ENCODE measurements at regions not wholly inside any gene's neighbourhood (a gene's known extent, or its start where the extent isn't known, plus 50 kb on each side); places are given as distances from the start of the nearest gene placed in this dataset.

DNA sequence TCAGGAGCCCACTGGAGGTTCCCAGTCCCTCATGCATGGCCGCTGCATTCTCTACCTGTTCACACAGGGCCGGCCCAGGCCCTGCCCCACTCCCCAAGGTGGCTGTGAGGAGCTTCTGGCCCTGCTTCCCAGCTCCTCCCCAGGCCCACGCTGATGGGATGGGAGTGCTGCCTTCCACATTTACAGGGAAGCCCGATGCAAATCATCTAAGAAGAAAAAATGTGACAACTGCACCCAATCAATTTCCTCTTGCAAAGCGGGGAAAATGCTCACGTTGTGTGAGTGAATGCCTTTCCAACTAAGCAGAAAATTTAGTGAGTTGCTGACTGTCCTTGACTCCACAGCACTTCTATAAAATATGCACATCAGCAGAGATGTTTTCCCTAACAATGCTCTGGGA, 485.8 kb upstream of the MGMT start:
- no peaks in the 10 kb centered on the region for H3K27me3 Mint-ChIP-seq (ENCODE audit: low read depth)
- ChIA-PET POLR2A (no interaction called here), CTCF (no interaction called here)
- no peaks in the 10 kb centered on the region for H3K36me3 Mint-ChIP-seq (ENCODE audit: low read depth)
- DNase-seq = no peak
- no peaks in the 10 kb centered on the region for H3K4me1 Mint-ChIP-seq (ENCODE audit: low read depth)
- no peak for ATAC-seq
- no peaks in the 10 kb centered on the region for H3K9me3 Mint-ChIP-seq (ENCODE audit: insufficient read depth)
- no peak overlapping the region for H3K27ac Mint-ChIP-seq
- no peak overlapping the region for H3K4me3 Mint-ChIP-seq

DNA sequence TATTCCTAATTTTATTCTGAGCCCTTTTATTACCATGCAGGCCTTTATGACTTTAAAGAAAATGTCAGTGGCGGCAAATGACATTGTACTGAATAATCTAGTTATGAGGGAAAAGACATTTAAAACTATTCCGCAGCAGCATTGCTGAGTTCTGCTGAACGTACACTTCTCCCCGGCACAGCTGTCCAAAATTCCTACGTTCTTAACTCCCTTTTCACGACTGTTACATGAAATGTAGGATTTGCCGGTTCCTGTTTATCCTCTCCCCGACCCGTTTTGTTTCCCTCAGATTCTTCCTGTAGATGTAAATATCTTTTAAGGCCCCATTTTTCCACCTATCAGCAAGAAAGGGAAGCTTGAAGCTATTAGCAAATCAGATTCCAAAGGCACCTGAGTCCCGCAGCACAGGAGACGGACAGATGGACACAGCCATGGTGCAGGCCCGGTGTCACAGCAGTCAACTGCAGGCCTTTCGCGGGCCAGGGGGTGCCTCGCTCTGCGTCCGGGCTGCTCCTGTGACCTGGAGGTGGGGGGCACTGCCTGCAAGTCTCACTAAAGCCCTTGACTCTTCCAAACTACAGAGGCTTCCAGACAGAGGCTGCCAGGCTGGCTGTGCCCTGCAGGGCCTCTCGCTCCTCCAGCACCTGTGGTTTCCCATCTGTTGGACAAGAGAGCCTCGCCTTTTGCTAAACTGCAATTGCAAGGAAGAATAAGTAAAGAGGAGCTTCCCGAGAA, 485.0 kb upstream of the MGMT start:
- no peak overlapping the region for H3K27ac Mint-ChIP-seq
- ChIA-PET CTCF (no interaction called here), POLR2A (no interaction called here)
- no peaks in the 10 kb centered on the region for H3K36me3 Mint-ChIP-seq (ENCODE audit: low read depth)
- no peak overlapping the region for H3K4me3 Mint-ChIP-seq
- H3K9me3 Mint-ChIP-seq (ENCODE audit: insufficient read depth) = no peaks in the 10 kb centered on the region
- no peak for DNase-seq
- no peaks in the 10 kb centered on the region for H3K27me3 Mint-ChIP-seq (ENCODE audit: low read depth)
- ATAC-seq = no peak
- H3K4me1 Mint-ChIP-seq (ENCODE audit: low read depth) = no peaks in the 10 kb centered on the region

DNA sequence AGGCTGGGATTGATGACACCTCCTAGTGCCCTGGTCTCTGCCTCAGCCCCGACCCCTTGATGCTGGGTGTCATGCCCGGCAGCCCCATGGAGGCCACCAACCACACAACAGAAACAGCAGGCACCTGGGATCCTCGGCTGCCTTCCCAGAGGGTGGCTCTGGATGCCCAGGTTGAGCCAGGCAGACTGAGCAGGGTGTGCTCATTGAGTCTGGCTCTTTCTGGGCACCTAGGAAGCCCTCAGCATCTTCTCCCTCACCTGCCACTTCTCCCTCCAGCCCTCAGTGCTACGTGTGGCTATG, 484.5 kb upstream of the MGMT start:
- Mint-ChIP-seq H3K36me3 (ENCODE audit: low read depth) (no peaks in the 10 kb centered on the region), H3K4me3 (no peak overlapping the region), H3K4me1 (ENCODE audit: low read depth) (no peaks in the 10 kb centered on the region), H3K27me3 (ENCODE audit: low read depth) (no peaks in the 10 kb centered on the region), H3K27ac (no peak overlapping the region), H3K9me3 (ENCODE audit: insufficient read depth) (no peaks in the 10 kb centered on the region)
- DNase-seq (no peak), ATAC-seq (no peak)
- ChIA-PET POLR2A (no interaction called here), CTCF (no interaction called here)

DNA sequence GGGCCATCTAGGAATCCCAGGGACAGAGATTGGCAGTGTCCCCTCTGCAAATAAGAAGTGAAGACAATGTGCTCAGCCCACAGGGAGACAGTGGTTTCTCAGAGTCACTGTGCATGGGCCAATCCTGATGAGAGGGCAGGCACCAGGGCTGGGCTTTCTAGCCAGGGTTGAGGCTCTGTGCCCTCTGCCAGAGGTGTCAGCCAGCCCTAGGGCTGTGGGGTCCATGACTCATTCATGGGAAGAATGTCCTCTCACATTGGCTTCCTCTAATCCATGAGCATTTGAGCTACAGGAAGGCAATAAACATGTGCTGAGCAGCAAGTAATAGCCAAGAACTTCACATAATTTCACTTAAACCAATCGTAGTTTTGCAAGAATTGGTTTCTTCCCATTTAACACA, 482.0 kb upstream of the MGMT start:
- ATAC-seq (no peak), DNase-seq (no peak)
- H3K36me3 Mint-ChIP-seq (ENCODE audit: low read depth) = no peaks in the 10 kb centered on the region
- H3K9me3 Mint-ChIP-seq (ENCODE audit: insufficient read depth) = no peaks in the 10 kb centered on the region
- H3K4me3 Mint-ChIP-seq = no peak overlapping the region
- no peaks in the 10 kb centered on the region for H3K27me3 Mint-ChIP-seq (ENCODE audit: low read depth)
- ChIA-PET CTCF (no interaction called here), POLR2A (no interaction called here)
- H3K4me1 Mint-ChIP-seq (ENCODE audit: low read depth) = no peaks in the 10 kb centered on the region
- no peak overlapping the region for H3K27ac Mint-ChIP-seq

DNA sequence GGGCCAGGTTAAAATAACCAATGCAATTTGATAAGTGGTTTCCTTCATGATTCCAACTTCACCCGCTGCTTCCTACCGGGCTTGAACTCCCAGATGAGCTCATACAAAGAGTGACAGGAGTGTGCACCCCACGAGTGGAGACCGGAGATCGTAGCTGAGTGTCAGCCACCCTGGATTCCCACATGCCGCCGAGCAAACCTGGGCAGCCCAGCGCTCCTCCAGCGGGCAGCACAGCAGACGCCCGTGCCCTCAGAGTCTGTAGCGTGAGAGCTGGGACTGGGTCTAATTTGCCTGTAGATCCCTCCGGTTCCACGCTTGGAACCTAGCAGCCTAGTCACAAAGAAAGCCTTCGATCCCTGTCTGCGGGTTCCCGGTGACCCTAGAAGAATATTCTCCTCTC, 476.1 kb upstream of the MGMT start:
- H3K27ac Mint-ChIP-seq = no peak overlapping the region
- no peaks in the 10 kb centered on the region for H3K36me3 Mint-ChIP-seq (ENCODE audit: low read depth)
- no peak for DNase-seq
- no peaks in the 10 kb centered on the region for H3K4me1 Mint-ChIP-seq (ENCODE audit: low read depth)
- H3K4me3 Mint-ChIP-seq = no peak overlapping the region
- no peak for ATAC-seq
- no peaks in the 10 kb centered on the region for H3K27me3 Mint-ChIP-seq (ENCODE audit: low read depth)
- H3K9me3 Mint-ChIP-seq (ENCODE audit: insufficient read depth) = no peaks in the 10 kb centered on the region
- CTCF ChIA-PET = no interaction called here
- POLR2A ChIA-PET = no interaction called here

DNA sequence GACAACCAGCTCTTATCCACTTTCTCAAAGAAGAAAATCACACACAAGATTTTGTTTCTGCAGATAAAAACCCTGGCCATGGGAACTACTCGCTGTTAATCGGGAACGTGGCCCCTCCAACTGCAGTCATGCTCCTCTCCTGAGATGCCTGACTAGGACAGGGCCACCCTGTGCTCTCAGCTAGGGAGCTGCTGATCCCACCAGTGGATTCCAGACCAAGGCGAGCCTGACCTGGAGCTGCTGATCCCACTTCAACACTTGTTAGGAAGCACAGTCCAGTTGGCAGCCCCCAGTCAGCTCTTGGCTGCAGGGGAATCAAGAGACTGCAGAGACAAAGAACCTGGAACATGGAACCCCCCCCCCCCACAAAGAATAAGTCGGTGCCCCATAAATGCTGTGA, 474.3 kb upstream of the MGMT start:
- DNase-seq = no peak
- H3K9me3 Mint-ChIP-seq (ENCODE audit: insufficient read depth) = no peaks in the 10 kb centered on the region
- CTCF ChIA-PET = no interaction called here
- no peaks in the 10 kb centered on the region for H3K4me1 Mint-ChIP-seq (ENCODE audit: low read depth)
- no peak overlapping the region for H3K27ac Mint-ChIP-seq
- POLR2A ChIA-PET = no interaction called here
- no peaks in the 10 kb centered on the region for H3K27me3 Mint-ChIP-seq (ENCODE audit: low read depth)
- H3K36me3 Mint-ChIP-seq (ENCODE audit: low read depth) = no peaks in the 10 kb centered on the region
- ATAC-seq = no peak
- H3K4me3 Mint-ChIP-seq = no peak overlapping the region

DNA sequence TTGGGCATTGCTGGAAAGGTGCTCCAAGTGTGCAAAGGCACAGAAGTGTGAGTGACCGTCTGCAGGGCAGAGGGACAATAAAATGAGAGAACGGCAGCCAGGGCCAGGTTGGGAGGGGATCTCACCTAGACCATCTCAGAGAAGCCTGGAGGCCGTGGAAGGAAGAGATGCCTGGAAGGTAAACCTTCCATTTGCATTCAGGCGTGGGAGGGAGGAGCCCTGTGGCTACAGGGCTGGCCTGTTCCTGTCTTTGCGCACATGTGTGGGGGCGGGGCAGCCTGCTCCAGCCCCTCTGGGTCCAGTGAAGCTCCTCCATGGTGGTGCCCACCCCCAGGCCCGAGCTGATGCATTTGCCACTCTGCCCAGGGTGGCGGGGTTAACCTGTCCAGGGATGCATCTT, 473.6 kb upstream of the MGMT start:
- CTCF ChIA-PET = no interaction called here
- DNase-seq (no peak), ATAC-seq (no peak)
- H3K36me3 Mint-ChIP-seq (ENCODE audit: low read depth) = no peaks in the 10 kb centered on the region
- no peaks in the 10 kb centered on the region for H3K9me3 Mint-ChIP-seq (ENCODE audit: insufficient read depth)
- H3K4me3 Mint-ChIP-seq = no peak overlapping the region
- no peaks in the 10 kb centered on the region for H3K4me1 Mint-ChIP-seq (ENCODE audit: low read depth)
- no peak overlapping the region for H3K27ac Mint-ChIP-seq
- POLR2A ChIA-PET = no interaction called here
- no peaks in the 10 kb centered on the region for H3K27me3 Mint-ChIP-seq (ENCODE audit: low read depth)

DNA sequence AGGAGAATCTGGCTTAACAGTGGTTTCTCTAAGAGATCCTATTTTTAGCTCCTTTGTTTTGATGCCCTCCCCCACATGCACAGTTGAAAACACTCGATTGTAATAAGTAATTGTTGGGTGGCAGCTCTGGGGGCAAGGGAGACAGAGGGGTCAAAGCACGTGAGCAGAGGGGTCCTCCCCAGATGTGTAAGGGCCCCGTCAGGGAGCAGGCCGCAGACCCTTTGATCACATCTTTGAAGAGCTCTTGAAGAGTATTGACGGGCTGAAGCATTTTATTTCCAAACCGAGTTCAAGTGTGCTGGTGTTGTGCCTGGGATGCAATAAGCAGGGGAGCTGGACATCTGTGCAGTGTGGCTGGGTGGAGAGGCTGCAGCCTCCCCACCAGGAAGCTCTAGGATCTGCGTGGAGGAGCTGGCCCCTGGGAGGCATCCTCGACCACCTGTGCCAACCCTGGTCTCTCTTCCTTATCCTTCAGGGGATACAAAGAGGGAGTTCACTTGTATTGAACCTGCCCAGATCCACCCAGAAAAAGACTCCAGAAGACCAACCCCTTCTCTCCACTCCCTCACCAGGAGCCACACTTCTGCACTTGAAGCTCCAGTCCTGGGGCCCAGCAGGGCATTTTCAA, 473.0 kb upstream of the MGMT start:
- DNase-seq (no peak), ATAC-seq (no peak)
- ChIA-PET CTCF (no interaction called here), POLR2A (no interaction called here)
- Mint-ChIP-seq H3K9me3 (ENCODE audit: insufficient read depth) (no peaks in the 10 kb centered on the region), H3K4me1 (ENCODE audit: low read depth) (no peaks in the 10 kb centered on the region), H3K27me3 (ENCODE audit: low read depth) (no peaks in the 10 kb centered on the region), H3K36me3 (ENCODE audit: low read depth) (no peaks in the 10 kb centered on the region), H3K4me3 (no peak overlapping the region), H3K27ac (no peak overlapping the region)

DNA sequence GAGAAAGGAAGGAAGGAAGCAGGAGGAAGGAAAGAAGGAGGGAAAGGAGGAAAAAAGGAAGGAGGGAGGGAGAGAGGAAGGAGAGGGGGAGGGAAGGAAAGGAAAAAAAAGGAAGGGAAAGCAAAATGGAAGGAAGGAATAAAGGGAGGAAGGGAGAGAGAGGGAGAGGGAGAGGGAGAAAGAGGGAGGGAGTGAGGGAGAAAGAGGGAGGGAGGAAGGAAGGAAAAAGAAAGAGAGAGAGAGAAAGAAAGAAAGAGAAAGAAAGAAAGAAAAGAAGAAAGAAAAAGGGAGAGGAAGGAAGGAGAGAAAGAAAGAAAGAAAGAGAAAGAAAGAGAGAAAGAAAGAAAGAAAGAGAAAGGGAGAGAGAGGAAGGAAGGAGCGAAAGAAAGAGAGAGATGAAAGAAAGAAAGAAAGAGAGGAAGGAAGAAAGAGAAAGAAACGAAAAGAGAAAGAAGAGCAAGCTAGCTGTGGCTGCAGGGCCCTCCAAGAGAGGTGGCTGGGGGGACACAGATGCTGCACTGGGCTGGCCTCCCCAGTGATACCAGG, 472.4 kb upstream of the MGMT start:
- no peaks in the 10 kb centered on the region for H3K27me3 Mint-ChIP-seq (ENCODE audit: low read depth)
- H3K4me1 Mint-ChIP-seq (ENCODE audit: low read depth) = no peaks in the 10 kb centered on the region
- H3K9me3 Mint-ChIP-seq (ENCODE audit: insufficient read depth) = no peaks in the 10 kb centered on the region
- H3K4me3 Mint-ChIP-seq = no peak overlapping the region
- ATAC-seq (no peak), DNase-seq (no peak)
- no peaks in the 10 kb centered on the region for H3K36me3 Mint-ChIP-seq (ENCODE audit: low read depth)
- ChIA-PET POLR2A (no interaction called here), CTCF (no interaction called here)
- H3K27ac Mint-ChIP-seq = no peak overlapping the region

DNA sequence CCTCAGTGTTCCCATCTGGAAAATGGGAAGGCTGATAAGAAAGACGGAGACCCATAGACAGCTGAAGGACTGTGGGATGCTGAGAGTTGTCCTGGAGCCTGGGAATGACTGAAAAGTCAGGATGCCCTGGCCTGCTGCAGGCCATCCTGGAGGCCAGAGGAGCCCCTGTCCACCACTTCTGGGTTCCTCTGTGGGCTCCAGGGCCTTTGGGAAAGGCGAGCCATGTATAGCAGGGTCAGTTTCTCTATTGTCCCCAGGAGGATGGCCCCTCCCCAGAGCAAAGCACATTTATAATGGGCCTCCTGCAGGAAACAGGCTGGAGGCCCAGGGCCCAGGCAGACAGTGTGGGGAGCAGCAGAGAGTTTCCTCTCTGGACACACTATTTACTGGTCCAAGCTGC, 471.4 kb upstream of the MGMT start:
- POLR2A ChIA-PET = no interaction called here
- CTCF ChIA-PET = no interaction called here
- Mint-ChIP-seq H3K27me3 (ENCODE audit: low read depth) (no peaks in the 10 kb centered on the region), H3K4me3 (no peak overlapping the region), H3K27ac (no peak overlapping the region), H3K4me1 (ENCODE audit: low read depth) (no peaks in the 10 kb centered on the region), H3K36me3 (ENCODE audit: low read depth) (no peaks in the 10 kb centered on the region), H3K9me3 (ENCODE audit: insufficient read depth) (no peaks in the 10 kb centered on the region)
- ATAC-seq (no peak), DNase-seq (no peak)

DNA sequence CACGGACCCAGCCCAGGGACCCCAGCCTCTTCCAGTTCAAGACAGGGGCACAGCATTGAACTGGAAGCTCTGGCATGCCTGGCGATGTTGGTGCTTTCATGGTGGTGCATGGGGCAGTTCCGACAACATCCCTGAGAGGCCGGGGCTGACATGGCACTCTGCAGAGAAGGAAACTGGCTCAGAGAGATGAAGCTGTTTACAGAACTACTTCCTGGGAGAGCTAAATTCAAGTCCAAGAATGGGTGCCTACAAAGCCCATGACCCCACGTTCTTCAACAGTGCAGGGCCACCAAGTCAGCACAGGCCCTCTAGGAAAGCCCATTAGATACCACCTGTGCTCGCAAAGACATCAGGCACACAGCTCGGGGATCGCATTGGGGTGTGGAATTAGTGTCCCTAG, 470.9 kb upstream of the MGMT start:
- Mint-ChIP-seq H3K4me1 (ENCODE audit: low read depth) (no peaks in the 10 kb centered on the region), H3K9me3 (ENCODE audit: insufficient read depth) (no peaks in the 10 kb centered on the region), H3K27me3 (ENCODE audit: low read depth) (no peaks in the 10 kb centered on the region), H3K36me3 (ENCODE audit: low read depth) (no peaks in the 10 kb centered on the region), H3K27ac (no peak overlapping the region), H3K4me3 (no peak overlapping the region)
- ChIA-PET POLR2A (no interaction called here), CTCF (no interaction called here)
- no peak for DNase-seq
- no peak for ATAC-seq

DNA sequence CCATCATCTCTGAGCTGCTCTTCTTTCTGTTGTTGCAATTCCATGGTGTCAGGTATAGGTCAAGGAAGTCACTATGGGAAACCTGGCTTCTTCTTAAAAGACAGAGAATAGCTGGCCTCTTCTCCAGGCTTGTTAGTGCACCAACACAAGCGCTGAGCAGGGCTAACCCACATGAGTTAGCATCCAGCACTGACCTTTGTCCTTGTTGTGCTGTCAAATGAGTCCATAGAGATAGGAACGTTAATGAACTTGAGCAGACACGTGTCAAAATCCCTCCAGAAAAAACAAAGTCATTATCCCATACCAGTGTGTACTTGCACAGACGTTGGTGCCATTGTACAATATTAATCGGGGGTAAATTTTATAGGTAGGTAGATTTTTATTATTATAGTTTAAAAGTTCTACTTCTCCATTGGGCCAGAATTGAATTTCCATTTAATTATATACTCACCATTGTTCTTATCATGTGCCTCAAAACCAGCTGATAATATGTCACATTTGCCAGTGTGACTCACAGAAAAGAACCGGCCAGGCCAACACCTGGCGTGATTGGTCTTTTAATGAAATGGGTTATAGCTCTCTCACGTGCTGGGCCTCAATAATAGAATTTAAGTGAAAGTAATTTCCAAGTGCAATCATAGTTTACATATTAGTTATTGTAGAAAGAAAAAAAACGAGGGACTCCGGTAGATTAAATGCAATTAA, 468.8 kb upstream of the MGMT start:
- Mint-ChIP-seq H3K36me3 (ENCODE audit: low read depth) (no peaks in the 10 kb centered on the region), H3K4me3 (no peak overlapping the region), H3K27me3 (ENCODE audit: low read depth) (no peaks in the 10 kb centered on the region), H3K4me1 (ENCODE audit: low read depth) (no peaks in the 10 kb centered on the region), H3K9me3 (ENCODE audit: insufficient read depth) (no peaks in the 10 kb centered on the region), H3K27ac (no peak overlapping the region)
- ATAC-seq (no peak), DNase-seq (no peak)
- CTCF ChIA-PET = no interaction called here
- POLR2A ChIA-PET = no interaction called here

DNA sequence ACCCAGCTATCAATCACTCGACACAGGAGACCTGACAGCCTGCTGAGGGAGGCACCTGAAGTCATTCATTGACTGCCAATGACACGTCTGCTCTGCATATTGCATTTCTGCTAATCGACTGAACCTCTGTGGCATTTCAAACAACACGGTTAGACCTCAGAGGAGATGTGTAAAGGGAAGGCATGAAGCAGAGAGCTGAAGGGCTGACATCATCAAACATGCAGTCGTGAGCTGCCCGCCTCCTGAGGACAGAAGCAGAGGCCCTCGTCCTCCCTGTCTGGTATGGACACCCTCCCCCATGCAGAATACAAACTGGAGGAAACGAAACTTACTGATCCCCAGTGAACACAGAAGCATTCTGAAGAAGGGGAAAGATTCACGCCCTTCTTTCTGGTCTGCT, 462.6 kb upstream of the MGMT start:
- Mint-ChIP-seq H3K9me3 (ENCODE audit: insufficient read depth) (peaks cover 7% of the 10 kb centered on the region), H3K27me3 (ENCODE audit: low read depth) (no peaks in the 10 kb centered on the region), H3K36me3 (ENCODE audit: low read depth) (no peaks in the 10 kb centered on the region), H3K27ac (no peak overlapping the region), H3K4me3 (no peak overlapping the region), H3K4me1 (ENCODE audit: low read depth) (no peaks in the 10 kb centered on the region)
- ChIA-PET POLR2A (no interaction called here), CTCF (no interaction called here)
- DNase-seq (no peak), ATAC-seq (no peak)
